HL-60 (cell line): ENCODE measurements at regions not wholly inside any gene's neighbourhood (a gene's known extent, or its start where the extent isn't known, plus 50 kb on each side); places are given as distances from the start of the nearest gene placed in this dataset.

ENCODE experiments used
- CTCF ChIP-seq: IDR thresholded peaks from one replicate; pipeline ENCODE4 v1.5.1; 2011; ENCODE audit warnings: low read length, control low read depth, inconsistent platforms; ENCODE audit not compliant: insufficient read depth
- POLR2AphosphoS5 ChIP-seq: IDR thresholded peaks from 2 replicates; pipeline ENCODE4 v1.6.1; 2012; ENCODE audit warnings: low read depth
- SPI1 ChIP-seq: IDR thresholded peaks from 2 replicates; pipeline ENCODE4 v1.6.1; 2012; ENCODE audit warnings: low read depth, mild to moderate bottlenecking, borderline replicate concordance
- TF ChIP-seq, protein P1 (sequence below): IDR thresholded peaks from 2 replicates; pipeline ENCODE4 v1.6.1; 2012; ENCODE audit warnings: low read depth; ENCODE audit not compliant: insufficient replicate concordance

DNA sequence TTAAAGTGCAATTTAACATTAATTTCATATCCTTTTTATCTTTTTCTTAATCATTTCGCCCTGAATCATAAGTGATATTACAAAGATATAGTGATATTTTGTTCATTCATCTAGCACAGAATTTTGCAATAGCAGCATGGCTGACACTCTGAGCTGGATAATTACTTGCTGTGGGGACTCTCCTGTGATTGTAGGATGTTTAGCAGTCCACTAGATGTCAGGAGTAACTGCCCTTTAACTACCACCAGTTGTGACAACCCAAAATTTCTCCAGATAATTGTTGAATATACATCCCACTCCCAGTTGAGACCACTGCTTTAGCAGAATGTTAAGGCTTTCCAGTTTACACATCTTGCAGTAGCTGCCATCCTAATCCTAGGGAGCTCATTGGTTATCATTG, 196.8 kb upstream of the MBNL1 start:
- no peak for TF ChIP-seq POLR2AphosphoS5
- TF ChIP-seq CTCF, result peak; percentile 41
- TF ChIP-seq, protein P1, sequence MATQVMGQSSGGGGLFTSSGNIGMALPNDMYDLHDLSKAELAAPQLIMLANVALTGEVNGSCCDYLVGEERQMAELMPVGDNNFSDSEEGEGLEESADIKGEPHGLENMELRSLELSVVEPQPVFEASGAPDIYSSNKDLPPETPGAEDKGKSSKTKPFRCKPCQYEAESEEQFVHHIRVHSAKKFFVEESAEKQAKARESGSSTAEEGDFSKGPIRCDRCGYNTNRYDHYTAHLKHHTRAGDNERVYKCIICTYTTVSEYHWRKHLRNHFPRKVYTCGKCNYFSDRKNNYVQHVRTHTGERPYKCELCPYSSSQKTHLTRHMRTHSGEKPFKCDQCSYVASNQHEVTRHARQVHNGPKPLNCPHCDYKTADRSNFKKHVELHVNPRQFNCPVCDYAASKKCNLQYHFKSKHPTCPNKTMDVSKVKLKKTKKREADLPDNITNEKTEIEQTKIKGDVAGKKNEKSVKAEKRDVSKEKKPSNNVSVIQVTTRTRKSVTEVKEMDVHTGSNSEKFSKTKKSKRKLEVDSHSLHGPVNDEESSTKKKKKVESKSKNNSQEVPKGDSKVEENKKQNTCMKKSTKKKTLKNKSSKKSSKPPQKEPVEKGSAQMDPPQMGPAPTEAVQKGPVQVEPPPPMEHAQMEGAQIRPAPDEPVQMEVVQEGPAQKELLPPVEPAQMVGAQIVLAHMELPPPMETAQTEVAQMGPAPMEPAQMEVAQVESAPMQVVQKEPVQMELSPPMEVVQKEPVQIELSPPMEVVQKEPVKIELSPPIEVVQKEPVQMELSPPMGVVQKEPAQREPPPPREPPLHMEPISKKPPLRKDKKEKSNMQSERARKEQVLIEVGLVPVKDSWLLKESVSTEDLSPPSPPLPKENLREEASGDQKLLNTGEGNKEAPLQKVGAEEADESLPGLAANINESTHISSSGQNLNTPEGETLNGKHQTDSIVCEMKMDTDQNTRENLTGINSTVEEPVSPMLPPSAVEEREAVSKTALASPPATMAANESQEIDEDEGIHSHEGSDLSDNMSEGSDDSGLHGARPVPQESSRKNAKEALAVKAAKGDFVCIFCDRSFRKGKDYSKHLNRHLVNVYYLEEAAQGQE, result no peak
- no peak for TF ChIP-seq SPI1
